ENCODE measurements at regions not wholly inside any gene's neighbourhood (a gene's known extent, or its start where the extent isn't known, plus 50 kb on each side); places are given as distances from the start of the nearest gene placed in this dataset.

- intact Hi-C loops (cut with DNase I; ENCODE audit: low total_unique reads) = no loop called here
- DNase-seq (ENCODE audit: low spot score in 2 of 2) = no peak
- WGBS, 2 donors = 69 to 74% methylated on average over 3 of the region's 3 CpGs
- H3K4me3 ChIP-seq (ENCODE audit: low read depth, poor library complexity, severe bottlenecking) = no peak overlapping the region
- TF ChIP-seq CTCF (IDR thresholded peaks at IDR 0.05) = no peak
- no peak for TF ChIP-seq POLR2A (IDR thresholded peaks at IDR 0.05)
Observed at GRCh38 chr5:152456815-152457443, 51.9 kb upstream of the NMUR2 start.

GRCh38 chr5:152462021-152462721 lies 57.1 kb upstream of the NMUR2 start:
- H3K4me3 ChIP-seq (ENCODE audit: low read depth, poor library complexity, severe bottlenecking) = no peak overlapping the region
- intact Hi-C loops (cut with DNase I; ENCODE audit: low total_unique reads) = no loop called here
- 86 to 89% methylated on average over 4 of the region's 4 CpGs for WGBS, 2 donors
- DNase-seq (ENCODE audit: low spot score in 2 of 2) = no peak
- TF ChIP-seq POLR2A (IDR thresholded peaks at IDR 0.05) = no peak
- TF ChIP-seq CTCF (IDR thresholded peaks at IDR 0.05) = no peak

GRCh38 chr5:152464048-152464447 lies 59.0 kb upstream of the NMUR2 start:
- intact Hi-C loops (cut with DNase I; ENCODE audit: low total_unique reads) = no loop called here
- TF ChIP-seq CTCF (IDR thresholded peaks at IDR 0.05) (no peak), POLR2A (IDR thresholded peaks at IDR 0.05) (no peak)
- 83 to 96% methylated on average over 4 of the region's 4 CpGs for WGBS, 2 donors
- no peak for DNase-seq (ENCODE audit: low spot score in 2 of 2)
- H3K4me3 ChIP-seq (ENCODE audit: low read depth, poor library complexity, severe bottlenecking) = no peak overlapping the region

GRCh38 chr5:152465140-152465539 lies 60.1 kb upstream of the NMUR2 start:
- TF ChIP-seq POLR2A (IDR thresholded peaks at IDR 0.05) (no peak), CTCF (IDR thresholded peaks at IDR 0.05) (no peak)
- intact Hi-C loops (cut with DNase I; ENCODE audit: low total_unique reads) = no loop called here
- DNase-seq (ENCODE audit: low spot score in 2 of 2) = no peak
- no peak overlapping the region for H3K4me3 ChIP-seq (ENCODE audit: low read depth, poor library complexity, severe bottlenecking)

GRCh38 chr5:152466085-152466745 lies 61.1 kb upstream of the NMUR2 start:
- H3K4me3 ChIP-seq (ENCODE audit: low read depth, poor library complexity, severe bottlenecking) = no peak overlapping the region
- TF ChIP-seq CTCF (IDR thresholded peaks at IDR 0.05) (no peak), POLR2A (IDR thresholded peaks at IDR 0.05) (no peak)
- no peak for DNase-seq (ENCODE audit: low spot score in 2 of 2)
- whole genome bisulfite sequencing, 2 donors = 74 to 85% methylated on average over 3 of the region's 3 CpGs
- intact Hi-C loops (cut with DNase I; ENCODE audit: low total_unique reads) = no loop called here

All from lower leg skin (tissue), 4 donors.